ENCODE measurements at regions not wholly inside any gene's neighbourhood (a gene's known extent, or its start where the extent isn't known, plus 50 kb on each side); places are given as distances from the start of the nearest gene placed in this dataset.
A peak's percentile ranks its signal among the peaks of the same experiment; 100 is the strongest.
"Not testable (repeated sequence)": the region's sequence is repeated elsewhere in the genome, so short reads cannot be mapped to it uniquely, and the experiment has no call there.

DNA sequence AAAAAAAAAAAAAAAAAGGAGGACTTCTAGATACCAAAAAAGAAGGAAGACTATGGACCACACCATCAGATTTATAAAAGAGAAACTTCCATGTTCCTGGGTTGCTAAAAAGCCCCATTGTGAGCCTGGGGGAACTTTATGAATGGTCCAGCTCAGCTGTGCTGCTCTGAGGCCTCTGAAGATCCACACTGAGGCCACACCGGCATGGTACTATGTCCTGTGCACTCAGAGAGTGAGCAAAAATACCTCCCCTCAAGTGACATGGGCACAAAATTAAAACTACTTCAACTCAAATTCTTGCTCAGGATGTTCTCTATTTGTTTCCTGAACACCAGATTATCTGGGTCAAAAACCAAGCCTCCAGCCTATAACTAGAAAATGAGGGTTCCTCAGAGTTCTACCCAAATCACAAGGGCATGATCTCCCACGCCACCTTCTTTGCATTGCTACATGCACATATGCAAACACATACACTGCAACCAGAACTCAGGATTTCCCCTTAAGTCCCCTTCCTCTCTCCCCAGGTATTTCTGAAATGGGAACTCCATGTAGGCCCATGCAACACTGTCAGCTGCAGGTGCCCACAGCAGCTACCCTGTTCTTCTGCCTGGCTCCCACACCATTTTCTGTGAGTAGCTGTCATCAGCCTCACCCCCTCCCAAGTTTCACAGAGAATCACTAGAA lies 94.4 kb downstream of the SH3GLB1 start:
- Histone ChIP-seq H3K27ac (no peak overlapping the region), H3K4me1 (replicated peaks in 1 of 2) (no peaks in the 10 kb centered on the region), H3K4me3 (no peak overlapping the region)
- in situ Hi-C loops (cut with MboI; ENCODE audit: low pct_unique_long_range_greater_than_20kb in 2 of 9, low sequenced_read_pairs in 9 of 9, unreplicated experiment in 9 of 9): no loop called here
- 33 to 100% (median 80%) methylated on average over 1 to 2 of the region's 2 CpGs; no CpG with 5 or more reads in 1 of the 10 experiments for whole genome bisulfite sequencing, 10 experiments
- no peak for ATAC-seq (replicated peaks in 6 of 8)

DNA sequence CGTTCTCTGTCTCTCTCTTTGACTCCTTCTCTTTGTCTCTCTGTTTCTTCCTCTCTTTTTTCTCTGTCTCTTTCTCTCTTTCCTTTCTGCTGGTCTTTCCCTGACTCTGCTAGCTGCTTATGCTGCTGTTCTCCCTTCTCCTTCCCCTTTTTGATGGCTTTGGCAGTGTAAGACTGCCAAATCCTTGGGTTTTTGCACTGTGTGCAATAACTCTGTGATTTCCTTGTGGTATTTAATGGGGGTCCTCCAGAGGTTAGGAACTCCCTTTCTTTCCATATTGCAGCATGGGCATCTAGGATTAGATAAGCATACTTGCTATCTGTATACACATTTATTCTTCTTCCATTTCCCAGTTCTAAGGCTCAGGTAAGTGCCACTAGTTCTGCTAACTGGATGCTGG lies 99.3 kb downstream of the SH3GLB1 start:
- WGBS, 10 experiments: 25 to 100% (median 75%) methylated on average over 1 of the region's 1 CpG; no CpG with 5 or more reads in 1 of the 10 experiments
- H3K27ac ChIP-seq; ATAC-seq (replicated peaks in 6 of 8): not testable (repeated sequence)

DNA sequence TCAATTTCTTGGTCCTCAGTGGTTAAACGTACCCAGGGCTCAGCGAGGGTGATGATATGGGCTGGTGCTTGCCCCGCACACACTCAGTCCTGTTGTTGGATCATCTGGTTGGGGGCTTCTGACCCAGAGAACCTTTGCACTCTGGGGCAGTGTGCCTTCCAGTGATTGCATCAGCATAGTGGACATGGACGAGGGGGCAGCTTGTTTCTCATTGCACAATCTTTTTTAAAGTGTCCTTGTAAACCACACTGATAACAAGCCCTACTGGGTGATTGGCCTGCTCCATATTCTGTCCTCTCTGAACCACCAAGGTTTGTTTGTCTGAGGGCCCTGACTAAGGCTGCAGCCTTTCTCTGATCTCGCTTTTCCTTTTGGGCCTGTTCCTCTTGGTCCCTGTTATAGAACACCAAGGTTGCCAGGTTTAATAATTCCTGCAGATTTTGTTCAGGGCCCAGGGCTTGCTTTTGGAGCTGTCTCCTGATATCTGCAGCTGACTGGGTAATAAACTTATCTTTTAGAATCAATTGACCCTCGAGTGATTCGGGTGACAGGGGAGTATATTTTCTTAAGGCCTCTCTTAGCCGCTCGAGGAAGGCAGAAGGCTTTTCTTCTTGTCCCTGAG lies 101.6 kb downstream of the SH3GLB1 start:
- H3K27ac ChIP-seq; H3K4me3 ChIP-seq; ATAC-seq (replicated peaks in 6 of 8); H3K4me1 ChIP-seq (replicated peaks in 1 of 2); in situ Hi-C loops (cut with MboI; ENCODE audit: low pct_unique_long_range_greater_than_20kb in 2 of 9, low sequenced_read_pairs in 9 of 9, unreplicated experiment in 9 of 9): not testable (repeated sequence)
- 33 to 94% (median 72%) methylated on average over 3 to 8 of the region's 9 CpGs; no CpG with 5 or more reads in 1 of the 10 experiments for WGBS, 10 experiments

More for the DNA sequence above, 99.3 kb downstream of the SH3GLB1 start:
- H3K4me3 ChIP-seq; in situ Hi-C loops (cut with MboI; ENCODE audit: low pct_unique_long_range_greater_than_20kb in 2 of 9, low sequenced_read_pairs in 9 of 9, unreplicated experiment in 9 of 9); H3K4me1 ChIP-seq (replicated peaks in 1 of 2): not testable (repeated sequence)

DNA sequence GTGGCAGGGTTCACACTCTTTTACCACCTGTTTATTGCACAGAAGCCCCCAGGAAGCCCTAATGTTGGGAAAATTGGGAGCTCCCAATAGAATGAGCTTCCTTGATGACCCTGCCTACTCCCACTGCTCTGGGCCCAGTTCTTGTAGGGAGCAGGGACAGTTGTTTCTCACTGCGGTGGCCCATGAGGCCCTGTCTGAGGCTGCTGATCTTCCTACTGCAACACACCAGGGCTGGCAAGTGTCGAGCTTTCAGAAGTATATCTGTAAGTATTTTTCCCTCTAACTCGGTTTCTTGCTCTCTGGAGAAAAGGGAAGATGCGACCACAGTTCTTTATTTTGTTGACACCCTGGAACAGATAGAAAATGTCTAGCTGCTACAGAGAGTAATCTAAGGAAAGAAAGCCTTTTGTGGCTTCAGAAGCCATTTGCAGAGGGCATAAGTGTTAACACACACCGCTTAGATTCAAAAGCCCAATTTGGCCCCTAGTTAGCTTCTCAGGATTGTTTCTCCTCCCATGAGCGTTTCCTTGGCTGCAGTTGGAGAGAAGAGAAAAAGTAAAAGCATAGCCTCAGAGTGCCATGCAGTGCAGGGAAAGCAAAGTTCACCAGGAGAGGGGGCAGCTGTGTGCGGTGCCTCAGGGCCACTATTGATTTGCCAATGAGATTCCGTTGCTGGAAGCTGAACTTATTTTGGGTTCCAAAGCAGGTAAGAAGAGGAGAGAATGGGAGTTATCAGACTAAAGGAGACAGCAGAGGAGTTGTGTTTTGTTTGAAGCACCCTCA lies 102.6 kb downstream of the SELENOF start:
- ATAC-seq (replicated peaks in 6 of 8): peak in 3 of 8 experiments; percentile 53 to 98 (median 57)
- 43 to 100% (median 61%) methylated on average over 1 to 8 of the region's 8 CpGs; no CpG with 5 or more reads in 1 of the 10 experiments for WGBS, 10 experiments
- no peaks in the 10 kb centered on the region for H3K4me1 ChIP-seq (replicated peaks in 1 of 2)
- in situ Hi-C loops (cut with MboI; ENCODE audit: low pct_unique_long_range_greater_than_20kb in 2 of 9, low sequenced_read_pairs in 9 of 9, unreplicated experiment in 9 of 9): no loop called here
- H3K27ac ChIP-seq: no peak overlapping the region
- no peak overlapping the region for H3K4me3 ChIP-seq

DNA sequence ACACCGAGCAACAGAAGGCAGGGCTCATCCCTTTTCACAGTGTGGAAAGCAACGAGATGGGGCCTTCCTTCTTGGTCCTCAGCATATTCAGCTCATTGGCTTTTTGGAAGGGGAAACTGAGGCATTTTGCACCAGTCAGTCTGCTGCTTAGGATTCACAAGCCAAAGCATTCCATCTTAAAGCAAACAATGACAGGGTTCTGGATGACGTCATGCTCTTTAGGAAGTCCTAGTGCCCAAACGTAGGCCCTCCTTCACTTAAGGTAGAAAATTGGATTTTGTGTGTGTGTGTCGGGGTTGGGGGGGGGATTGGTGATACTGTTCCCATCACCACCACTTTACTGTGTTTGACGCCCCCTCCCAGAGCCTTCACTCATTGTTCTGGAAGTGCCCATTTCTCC lies 101.6 kb downstream of the SELENOF start:
- H3K27ac ChIP-seq: no peak overlapping the region
- H3K4me3 ChIP-seq: no peak overlapping the region
- no peaks in the 10 kb centered on the region for H3K4me1 ChIP-seq (replicated peaks in 1 of 2)
- 32 to 94% (median 83%) methylated on average over 2 to 6 of the region's 6 CpGs; no CpG with 5 or more reads in 3 of the 10 experiments for WGBS, 10 experiments
- in situ Hi-C loops (cut with MboI; ENCODE audit: low pct_unique_long_range_greater_than_20kb in 2 of 9, low sequenced_read_pairs in 9 of 9, unreplicated experiment in 9 of 9): no loop called here
- ATAC-seq (replicated peaks in 6 of 8): no peak
